Liver (tissue), 8 donors: ENCODE measurements at regions not wholly inside any gene's neighbourhood (a gene's known extent, or its start where the extent isn't known, plus 50 kb on each side); places are given as distances from the start of the nearest gene placed in this dataset.

Experiments
- DNase-seq: peaks from one replicate; pipeline ENCODE4 v3.0.0-alpha.2; 2017; ENCODE audit warnings: low spot score
- H3K27ac ChIP-seq, 2 donors: one replicate each; pipeline ENCODE4 v1.7.0; 2013; ENCODE audit warnings: inconsistent platforms in 2 of 2, low read length in 2 of 2, control low read depth in 1 of 2, low read depth in 1 of 2, mild to moderate bottlenecking in 1 of 2
- H3K27me3 ChIP-seq, 4 donors: one replicate each; pipeline versions ENCODE4 v1.6.1 to v1.7.0; 2013; ENCODE audit warnings: low read length in 3 of 4, inconsistent platforms in 1 of 4, mild to moderate bottlenecking in 1 of 4, moderate library complexity in 1 of 4; ENCODE audit not compliant: control insufficient read depth in 4 of 4, insufficient read depth in 4 of 4
- H3K36me3 ChIP-seq, 4 donors: one replicate each; pipeline versions ENCODE4 v1.6.1 to v1.7.0; 2013; ENCODE audit warnings: low read length in 3 of 4, mild to moderate bottlenecking in 3 of 4, low read depth in 1 of 4, moderate library complexity in 1 of 4; ENCODE audit not compliant: control insufficient read depth in 4 of 4, insufficient read depth in 3 of 4
- H3K4me1 ChIP-seq, 4 donors: one replicate each; pipeline versions ENCODE4 v1.6.1 to v1.7.0; 2013; ENCODE audit warnings: low read length in 3 of 4, mild to moderate bottlenecking in 3 of 4, moderate library complexity in 1 of 4; ENCODE audit not compliant: control insufficient read depth in 4 of 4, insufficient read depth in 4 of 4
- H3K4me3 ChIP-seq, 3 donors: one replicate each; pipeline versions ENCODE4 v1.6.1 to v1.7.0; 2013; ENCODE audit warnings: low read length in 3 of 3, control low read depth in 1 of 3, low read depth in 1 of 3, mild to moderate bottlenecking in 1 of 3
- H3K9ac ChIP-seq, 2 donors: one replicate each; pipeline ENCODE4 v1.7.0; 2013; ENCODE audit warnings: low read length in 2 of 2, mild to moderate bottlenecking in 2 of 2, moderate library complexity in 2 of 2, control low read depth in 1 of 2, low read depth in 1 of 2
- H3K9me3 ChIP-seq, 4 donors: one replicate each; pipeline versions ENCODE4 v1.6.1 to v1.7.0; 2013; ENCODE audit warnings: low read length in 3 of 4; ENCODE audit not compliant: control insufficient read depth in 4 of 4
- ATF3 ChIP-seq: IDR thresholded peaks from 2 replicates; pipeline ENCODE4 v1.6.1; 2016; ENCODE audit warnings: antibody characterized with exemption
- CTCF ChIP-seq: fragments of 150-350 bp; IDR thresholded peaks from 2 replicates; pipeline ENCODE4 v1.5.1; 2017; ENCODE audit warnings: improper control_type of control experiment, low read depth, low read length; ENCODE audit not compliant: missing input control
- EGR1 ChIP-seq, 2 donors: IDR thresholded peaks; 2 replicates each; pipeline ENCODE4 v1.6.1; 2016 to 2018; ENCODE audit warnings: antibody characterized with exemption in 2 of 2, low read depth in 2 of 2
- FOXA1 ChIP-seq: IDR thresholded peaks from 2 replicates; pipeline ENCODE4 v1.6.1; 2016; ENCODE audit warnings: antibody characterized with exemption
- FOXA2 ChIP-seq: IDR thresholded peaks from 2 replicates; pipeline ENCODE4 v1.6.1; 2016; ENCODE audit warnings: antibody characterized with exemption
- GABPA ChIP-seq, 2 donors: IDR thresholded peaks in 1 of 2; conservative IDR thresholded peaks in 1 of 2; 2 replicates each; pipeline ENCODE4 v1.6.1; 2016; ENCODE audit warnings: antibody characterized with exemption in 2 of 2, mild to moderate bottlenecking in 1 of 2, moderate library complexity in 1 of 2
- HNF4A ChIP-seq, 2 donors: conservative IDR thresholded peaks; 2 replicates each; pipeline ENCODE4 v1.6.1; 2016; ENCODE audit warnings: antibody characterized with exemption in 2 of 2, mild to moderate bottlenecking in 2 of 2
- HNF4G ChIP-seq: IDR thresholded peaks from 2 replicates; pipeline ENCODE4 v1.6.1; 2016; ENCODE audit warnings: antibody characterized with exemption
- JUND ChIP-seq, 2 donors: IDR thresholded peaks; 2 replicates each; pipeline ENCODE4 v1.6.1; 2016; ENCODE audit warnings: antibody characterized with exemption in 2 of 2
- MAX ChIP-seq: IDR thresholded peaks from 2 replicates; pipeline ENCODE4 v1.6.1; 2016; ENCODE audit warnings: antibody characterized with exemption
- NR2F2 ChIP-seq: IDR thresholded peaks from 2 replicates; pipeline ENCODE4 v1.6.1; 2016; ENCODE audit warnings: antibody characterized with exemption
- RAD21 ChIP-seq, 2 donors: IDR thresholded peaks; 2 replicates each; pipeline ENCODE4 v1.6.1; 2016; ENCODE audit warnings: antibody characterized with exemption in 2 of 2, mild to moderate bottlenecking in 2 of 2
- RXRA ChIP-seq, 2 donors: IDR thresholded peaks; 2 replicates each; pipeline ENCODE4 v1.6.1; 2017 to 2018; ENCODE audit warnings: antibody characterized with exemption in 2 of 2, mild to moderate bottlenecking in 1 of 2
- SP1 ChIP-seq: IDR thresholded peaks from 2 replicates; pipeline ENCODE4 v1.6.1; 2018; ENCODE audit warnings: antibody characterized with exemption, mild to moderate bottlenecking
- TAF1 ChIP-seq: conservative IDR thresholded peaks from 2 replicates; pipeline ENCODE4 v1.6.1; 2016; ENCODE audit warnings: antibody characterized with exemption, mild to moderate bottlenecking
- YY1 ChIP-seq: IDR thresholded peaks from 2 replicates; pipeline ENCODE4 v1.6.1; 2016; ENCODE audit warnings: antibody characterized with exemption, mild to moderate bottlenecking
- ZBTB33 ChIP-seq: IDR thresholded peaks from 2 replicates; pipeline ENCODE4 v1.6.1; 2016; ENCODE audit warnings: antibody characterized with exemption
- WGBS: extraction: QIAGEN DNeasy Blood & Tissue Kit; methylation state at CpG from one replicate; pipeline ENCODE4 v1.1.7; 2013; 5-methylcytosine and 5-hydroxymethylcytosine counted together
- TF ChIP-seq, protein P1 (sequence below): IDR thresholded peaks from 2 replicates; pipeline ENCODE4 v1.6.1; 2016; ENCODE audit warnings: antibody characterized with exemption, mild to moderate bottlenecking
- donor health status: healthy.
- donor health status: healthy.
- donor health status: healthy.
- donor health status: healthy.
- donor health status: healthy.

GRCh38 chr12:124105546-124105945 lies 132.5 kb downstream of the ZNF664 start:
- Histone ChIP-seq H3K27ac (no peak overlapping the region), H3K4me3 (no peak overlapping the region), H3K36me3 (no peaks in the 10 kb centered on the region), H3K9ac (no peak overlapping the region), H3K27me3 (no peaks in the 10 kb centered on the region), H3K4me1 (no peaks in the 10 kb centered on the region), H3K9me3 (no peaks in the 10 kb centered on the region)
- WGBS = 94% methylated on average over 14 of the region's 14 CpGs
- no peak for DNase-seq
- no peak for TF ChIP-seq ATF3
- no peak for TF ChIP-seq JUND (IDR thresholded peaks at IDR 0.05)
- TF ChIP-seq HNF4A (conservative IDR thresholded peaks at IDR 0.05) = no peak
- no peak for TF ChIP-seq ZBTB33
- no peak for TF ChIP-seq MAX
- no peak for TF ChIP-seq NR2F2
- TF ChIP-seq GABPA (IDR thresholded peaks at IDR 0.05 in 1 of 2, conservative IDR thresholded peaks at IDR 0.05 in 1 of 2) = no peak
- TF ChIP-seq EGR1 (IDR thresholded peaks at IDR 0.05; ENCODE audit: low read depth in 2 of 2) = no peak
- no peak for TF ChIP-seq FOXA2
- TF ChIP-seq, protein P1, sequence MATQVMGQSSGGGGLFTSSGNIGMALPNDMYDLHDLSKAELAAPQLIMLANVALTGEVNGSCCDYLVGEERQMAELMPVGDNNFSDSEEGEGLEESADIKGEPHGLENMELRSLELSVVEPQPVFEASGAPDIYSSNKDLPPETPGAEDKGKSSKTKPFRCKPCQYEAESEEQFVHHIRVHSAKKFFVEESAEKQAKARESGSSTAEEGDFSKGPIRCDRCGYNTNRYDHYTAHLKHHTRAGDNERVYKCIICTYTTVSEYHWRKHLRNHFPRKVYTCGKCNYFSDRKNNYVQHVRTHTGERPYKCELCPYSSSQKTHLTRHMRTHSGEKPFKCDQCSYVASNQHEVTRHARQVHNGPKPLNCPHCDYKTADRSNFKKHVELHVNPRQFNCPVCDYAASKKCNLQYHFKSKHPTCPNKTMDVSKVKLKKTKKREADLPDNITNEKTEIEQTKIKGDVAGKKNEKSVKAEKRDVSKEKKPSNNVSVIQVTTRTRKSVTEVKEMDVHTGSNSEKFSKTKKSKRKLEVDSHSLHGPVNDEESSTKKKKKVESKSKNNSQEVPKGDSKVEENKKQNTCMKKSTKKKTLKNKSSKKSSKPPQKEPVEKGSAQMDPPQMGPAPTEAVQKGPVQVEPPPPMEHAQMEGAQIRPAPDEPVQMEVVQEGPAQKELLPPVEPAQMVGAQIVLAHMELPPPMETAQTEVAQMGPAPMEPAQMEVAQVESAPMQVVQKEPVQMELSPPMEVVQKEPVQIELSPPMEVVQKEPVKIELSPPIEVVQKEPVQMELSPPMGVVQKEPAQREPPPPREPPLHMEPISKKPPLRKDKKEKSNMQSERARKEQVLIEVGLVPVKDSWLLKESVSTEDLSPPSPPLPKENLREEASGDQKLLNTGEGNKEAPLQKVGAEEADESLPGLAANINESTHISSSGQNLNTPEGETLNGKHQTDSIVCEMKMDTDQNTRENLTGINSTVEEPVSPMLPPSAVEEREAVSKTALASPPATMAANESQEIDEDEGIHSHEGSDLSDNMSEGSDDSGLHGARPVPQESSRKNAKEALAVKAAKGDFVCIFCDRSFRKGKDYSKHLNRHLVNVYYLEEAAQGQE = no peak
- TF ChIP-seq RXRA (IDR thresholded peaks at IDR 0.05) = no peak
- TF ChIP-seq RAD21 (IDR thresholded peaks at IDR 0.05) = no peak
- TF ChIP-seq HNF4G = no peak
- no peak for TF ChIP-seq CTCF
- TF ChIP-seq FOXA1 = no peak
- no peak for TF ChIP-seq TAF1
- no peak for TF ChIP-seq SP1

DNA sequence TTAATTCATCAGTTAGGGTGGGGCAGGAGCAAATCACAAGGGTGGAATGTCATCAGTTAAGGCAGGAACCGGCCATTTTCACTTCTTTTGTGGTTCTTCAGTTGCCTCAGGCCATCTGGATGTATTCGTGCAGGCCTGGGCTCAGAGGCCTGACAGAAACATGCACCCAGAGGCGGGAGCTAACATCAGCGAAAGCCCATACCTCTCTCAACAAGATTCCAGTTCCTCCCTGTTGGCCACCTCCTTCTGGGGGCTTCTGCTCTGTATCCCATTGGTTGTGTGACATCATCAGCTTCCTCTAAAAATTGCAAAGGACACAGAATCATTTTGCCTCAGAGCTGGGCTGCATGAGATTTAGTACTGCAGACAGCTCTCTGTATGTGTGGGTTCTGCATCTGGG lies 134.3 kb downstream of the ZNF664 start:
- whole genome bisulfite sequencing = 95% methylated on average over 4 of the region's 4 CpGs
- TF ChIP-seq NR2F2 (no peak), RXRA (IDR thresholded peaks at IDR 0.05) (no peak), EGR1 (IDR thresholded peaks at IDR 0.05; ENCODE audit: low read depth in 2 of 2) (no peak), YY1 (no peak), SP1 (no peak), CTCF (no peak), FOXA1 (no peak), GABPA (IDR thresholded peaks at IDR 0.05 in 1 of 2, conservative IDR thresholded peaks at IDR 0.05 in 1 of 2) (no peak), ATF3 (no peak)
- TF ChIP-seq, protein P1 = no peak

More for the DNA sequence above, 134.3 kb downstream of the ZNF664 start:
- no peak overlapping the region for H3K4me3 ChIP-seq
- peaks cover 0 to 1% (median 0%) of the 10 kb centered on the region in 4 donors for H3K4me1 ChIP-seq
- no peak overlapping the region for H3K9ac ChIP-seq
- H3K36me3 ChIP-seq = no peaks in the 10 kb centered on the region
- no peak overlapping the region for H3K27ac ChIP-seq
- no peaks in the 10 kb centered on the region for H3K9me3 ChIP-seq
- DNase-seq = no peak
- no peaks in the 10 kb centered on the region for H3K27me3 ChIP-seq
